GM13976 (cell line): ENCODE measurements at regions not wholly inside any gene's neighbourhood (a gene's known extent, or its start where the extent isn't known, plus 50 kb on each side); places are given as distances from the start of the nearest gene placed in this dataset.
"Not testable (repeated sequence)": the region's sequence is repeated elsewhere in the genome, so short reads cannot be mapped to it uniquely, and the experiment has no call there.

ENCODE experiments used
- DNase-seq: peaks from one replicate; pipeline ENCODE4 v3.0.0; 2012; ENCODE audit warnings: low spot score
- CTCF ChIP-seq: IDR thresholded peaks from 2 replicates; pipeline ENCODE4 v1.5.1; 2012; ENCODE audit warnings: borderline replicate concordance, mild to moderate bottlenecking; ENCODE audit not compliant: insufficient read depth; ENCODE audit errors: extremely low read depth, missing control alignments, control extremely low read depth
- in situ Hi-C: fragments of 300-500 bp; cut with MboI; formaldehyde crosslinking; loops from one replicate; pipeline ENCODE4 v1.12.0; 2022; ENCODE audit warnings: low sequenced_read_pairs, mixed read lengths, inconsistent platforms; ENCODE audit not compliant: unreplicated experiment

- no peak for DNase-seq
- no peak for TF ChIP-seq CTCF
- in situ Hi-C loops = no loop called here
Observed at GRCh38 chr11:98390391-98390790, 630.4 kb upstream of the CNTN5 start.

DNA sequence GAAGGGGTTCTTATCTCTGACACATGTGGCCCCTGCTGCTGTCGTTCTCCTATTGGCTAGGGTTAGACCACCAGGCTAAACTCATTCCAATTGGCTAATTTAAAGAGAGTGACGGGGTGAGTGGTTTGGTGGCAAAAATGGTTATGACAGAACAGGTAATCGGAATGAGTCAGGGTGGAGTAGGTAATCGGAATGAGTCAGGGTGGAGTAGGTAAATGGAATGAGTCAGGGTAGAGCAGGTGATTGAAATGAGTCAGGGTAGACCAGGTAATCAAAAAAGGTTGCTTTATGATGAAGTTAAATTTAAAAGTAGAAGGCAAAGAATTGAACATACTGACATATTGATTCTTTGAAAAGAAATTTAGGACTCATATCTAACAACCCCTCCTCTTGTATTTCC is 626.2 kb upstream of the CNTN5 start:
- in situ Hi-C loops, DNase-seq: not testable (repeated sequence)

- in situ Hi-C loops = no loop called here
Observed at GRCh38 chr11:98398508-98398907, 622.2 kb upstream of the CNTN5 start.

GRCh38 chr11:98409069-98409468 is 611.7 kb upstream of the CNTN5 start:
- in situ Hi-C loops = no loop called here
- no peak for DNase-seq
- no peak for TF ChIP-seq CTCF

More at GRCh38 chr11:98398508-98398907, 622.2 kb upstream of the CNTN5 start:
- no peak for DNase-seq
- TF ChIP-seq CTCF = no peak

GRCh38 chr11:98411777-98412176 is 609.0 kb upstream of the CNTN5 start:
- no peak for DNase-seq
- in situ Hi-C loops = no loop called here
- TF ChIP-seq CTCF = no peak

DNA sequence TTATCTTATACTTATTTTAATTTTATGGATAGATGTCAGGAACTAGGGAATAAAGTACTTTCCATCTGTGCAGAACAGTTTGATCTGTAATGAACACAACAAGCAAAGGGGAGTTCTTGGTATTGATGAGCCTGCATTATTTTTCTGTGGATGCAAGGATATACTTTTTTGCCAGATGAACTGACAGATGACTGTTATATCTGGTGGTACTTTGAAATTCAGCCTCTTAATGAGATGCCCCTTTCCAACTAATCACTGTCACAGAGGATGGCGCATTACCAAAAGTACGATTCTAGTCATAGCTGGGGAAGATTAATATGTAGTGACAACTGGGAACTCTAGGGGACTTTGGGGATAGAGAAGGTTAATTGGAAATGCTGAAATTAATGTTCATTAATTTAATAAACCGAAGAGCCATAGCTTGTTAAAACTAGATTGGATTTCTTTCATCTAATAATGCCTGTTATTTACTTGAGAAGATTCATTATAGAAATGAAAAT is 603.4 kb upstream of the CNTN5 start:
- in situ Hi-C loops = no loop called here
- no peak for TF ChIP-seq CTCF
- no peak for DNase-seq

- DNase-seq = no peak
- in situ Hi-C loops = no loop called here
Observed at GRCh38 chr11:98423933-98424332, 596.8 kb upstream of the CNTN5 start.

DNA sequence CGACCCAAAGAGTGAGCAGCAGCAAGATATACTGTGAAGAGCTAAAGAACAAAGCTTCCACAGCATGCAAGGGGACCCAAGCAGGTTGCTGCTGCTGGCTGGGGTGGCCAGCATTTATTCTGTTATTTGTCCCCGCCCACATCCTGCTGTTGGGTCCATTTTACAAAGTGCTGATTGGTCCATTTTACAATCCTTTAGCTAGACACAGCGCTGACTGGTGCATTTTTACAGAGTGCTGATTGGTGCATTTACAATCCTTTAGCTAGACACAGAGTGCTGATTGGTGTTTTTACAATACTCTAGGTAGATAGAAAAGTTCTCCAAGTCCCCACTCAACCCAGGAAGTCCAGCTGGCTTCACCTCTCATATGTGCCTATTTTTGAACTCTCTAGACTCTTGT is 596.0 kb upstream of the CNTN5 start:
- in situ Hi-C loops, DNase-seq: not testable (repeated sequence)

More at GRCh38 chr11:98423933-98424332, 596.8 kb upstream of the CNTN5 start:
- no peak for TF ChIP-seq CTCF
